ENCODE measurements at regions not wholly inside any gene's neighbourhood (a gene's known extent, or its start where the extent isn't known, plus 50 kb on each side); places are given as distances from the start of the nearest gene placed in this dataset.

DNA sequence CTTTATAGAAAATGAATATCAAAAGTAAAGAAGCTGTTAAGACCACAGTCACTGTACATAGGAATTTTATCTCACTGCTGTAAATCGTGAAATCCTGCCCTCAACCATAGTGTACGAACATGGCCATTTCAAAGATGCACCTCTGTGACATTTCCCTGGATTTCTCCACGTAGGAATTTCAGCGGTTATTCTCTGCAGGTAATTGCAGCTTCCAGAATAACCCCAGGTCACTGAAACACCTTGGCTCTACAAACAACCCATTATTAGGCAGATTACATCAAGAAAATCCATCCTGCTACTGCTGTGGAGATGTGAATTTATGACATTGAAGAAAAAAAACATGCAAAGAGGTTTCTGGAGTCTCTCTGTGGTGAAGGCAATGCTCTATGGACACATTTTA is 196.2 kb upstream of the USP25 start:
- H3K27ac ChIP-seq, result no peak overlapping the region
- TF ChIP-seq CTCF (conservative IDR thresholded peaks at IDR 0.05), result no peak

DNA sequence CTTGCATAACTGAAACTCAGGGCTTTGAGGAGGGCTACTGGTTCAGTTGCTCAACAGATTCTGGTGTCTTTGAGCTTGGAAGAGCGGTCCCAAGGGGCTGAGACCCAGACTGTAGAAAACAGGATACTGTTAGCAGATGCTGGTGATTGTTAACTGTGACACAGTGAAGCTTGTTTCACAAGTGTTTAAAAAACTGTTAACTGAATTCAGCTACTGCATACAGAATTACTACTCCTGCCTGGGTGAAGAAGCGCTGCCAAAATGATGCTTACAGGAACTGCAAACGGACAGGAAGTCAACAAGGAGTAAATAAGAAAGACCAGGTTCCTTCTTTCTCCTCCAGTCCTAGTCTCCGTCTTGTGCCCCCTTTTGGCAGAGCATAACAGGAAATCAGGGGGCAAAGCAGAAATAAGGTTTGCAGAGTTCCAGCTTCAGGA is 195.3 kb upstream of the USP25 start:
- no peak overlapping the region for H3K27ac ChIP-seq
- TF ChIP-seq CTCF (conservative IDR thresholded peaks at IDR 0.05), result no peak

GRCh38 chr21:15539376-15539775 is 190.4 kb upstream of the USP25 start:
- TF ChIP-seq CTCF (conservative IDR thresholded peaks at IDR 0.05), result no peak
- no peak overlapping the region for H3K27ac ChIP-seq

DNA sequence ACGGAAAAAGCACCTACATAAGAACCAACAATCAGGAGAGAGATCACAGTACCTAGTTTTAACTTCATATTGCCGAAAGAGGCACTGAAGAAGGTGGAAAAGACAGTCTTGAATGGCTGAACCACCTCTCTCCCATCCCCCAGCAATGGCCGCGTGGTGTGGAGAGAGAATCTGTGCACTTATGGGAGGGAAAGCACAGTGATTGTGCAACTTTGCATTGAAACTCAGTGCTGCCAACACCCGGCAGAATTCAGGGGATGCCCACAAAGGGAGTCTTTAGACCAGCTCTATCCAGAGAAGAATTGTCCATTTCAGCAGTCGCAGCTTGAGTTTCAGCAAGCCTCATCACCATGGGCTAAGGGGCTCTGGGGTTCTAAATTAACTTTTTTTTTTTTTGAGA is 186.3 kb upstream of the USP25 start:
- no peak overlapping the region for H3K27ac ChIP-seq
- TF ChIP-seq CTCF (conservative IDR thresholded peaks at IDR 0.05), result no peak

- no peak for TF ChIP-seq CTCF (conservative IDR thresholded peaks at IDR 0.05)
- no peak overlapping the region for H3K27ac ChIP-seq
Measured at GRCh38 chr21:15549671-15550070, 180.1 kb upstream of the USP25 start.

DNA sequence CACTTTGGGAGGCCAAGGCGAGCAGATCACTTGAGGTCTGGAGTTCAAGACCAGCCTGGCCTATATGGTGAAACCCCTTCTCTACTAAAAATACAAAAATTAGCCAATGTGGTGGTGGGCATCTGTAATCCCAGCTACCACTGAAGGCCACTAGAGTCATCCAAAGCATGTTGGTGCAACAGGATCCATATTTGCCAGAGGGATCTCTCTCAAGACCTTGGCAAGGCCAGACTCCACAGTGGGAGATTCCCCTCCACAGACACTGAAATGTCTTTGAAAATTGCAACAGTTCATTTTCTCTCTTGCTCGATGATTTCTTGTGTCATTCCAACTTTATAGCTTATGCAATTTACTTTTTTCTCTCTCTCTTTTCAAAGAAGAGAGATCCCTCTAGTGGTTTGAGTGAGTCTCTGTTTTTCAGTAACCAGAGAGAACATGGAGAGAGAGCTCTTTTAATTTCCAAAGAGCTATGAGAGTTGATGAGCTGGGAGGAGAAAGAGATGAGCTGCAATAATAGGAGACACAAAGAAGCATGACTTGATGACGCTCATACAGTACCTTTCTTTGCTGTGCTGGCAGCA is 176.8 kb upstream of the USP25 start:
- no peak overlapping the region for H3K27ac ChIP-seq
- peak; percentile 91 for TF ChIP-seq CTCF (conservative IDR thresholded peaks at IDR 0.05)

DNA sequence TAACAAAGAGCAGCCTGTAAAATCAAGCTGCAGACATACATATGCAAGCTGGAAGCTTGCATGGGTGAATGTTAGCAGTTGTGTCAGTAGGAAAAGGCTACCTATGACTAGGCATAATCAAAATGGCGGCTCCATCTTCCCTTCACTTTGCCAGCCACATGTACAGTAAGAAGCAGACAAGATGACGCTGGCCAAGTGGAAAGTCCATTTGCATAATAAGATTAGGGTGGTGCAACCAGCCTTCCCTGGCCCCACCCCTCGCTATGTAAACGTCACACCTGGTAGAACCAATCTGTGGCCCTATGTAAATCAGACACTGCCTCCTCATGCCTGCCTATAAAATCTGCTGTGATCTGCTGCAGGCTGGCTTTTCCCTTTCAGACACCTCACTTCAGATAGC is 171.9 kb upstream of the USP25 start:
- no peak for TF ChIP-seq CTCF (conservative IDR thresholded peaks at IDR 0.05)
- no peak overlapping the region for H3K27ac ChIP-seq

Measured in VCaP (cell line).